ENCODE measurements at regions not wholly inside any gene's neighbourhood (a gene's known extent, or its start where the extent isn't known, plus 50 kb on each side); places are given as distances from the start of the nearest gene placed in this dataset.

DNA sequence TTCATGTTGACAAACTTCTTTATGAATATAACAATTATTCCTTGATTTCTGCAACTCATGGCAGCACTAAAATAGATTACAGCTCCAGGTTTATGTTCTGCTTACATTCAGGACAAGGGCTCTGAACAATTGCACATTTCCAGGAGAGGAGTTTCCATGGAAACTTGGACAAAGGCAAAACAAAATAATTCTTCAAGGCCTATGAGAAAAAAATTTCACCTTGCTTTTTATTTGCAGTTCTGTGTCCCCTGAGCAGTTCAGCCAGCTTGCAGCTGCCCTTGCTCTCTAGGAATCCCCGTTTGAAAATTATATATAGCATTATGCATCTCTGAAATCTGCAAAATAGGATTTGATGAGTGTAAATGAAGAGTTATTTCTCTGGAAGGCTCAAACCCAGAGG lies 71.7 kb downstream of the ARL4A start:
- Histone ChIP-seq H3F3A (ENCODE audit: insufficient read depth) (no peaks in the 10 kb centered on the region), H3K36me3 (ENCODE audit: low read length) (no peaks in the 10 kb centered on the region), H3K27me3 (ENCODE audit: low read length) (0 out of 2 replicates have a peak, but pooled peaks cover 3% of the 10 kb centered on the region), H3K9me2 (replicated peaks; ENCODE audit: insufficient read depth, low read length) (no peaks in the 10 kb centered on the region), H3K79me2 (ENCODE audit: insufficient read depth, low read length) (no peaks in the 10 kb centered on the region), H4K20me1 (ENCODE audit: low read depth, low read length) (no peaks in the 10 kb centered on the region), H3K4me3 (ENCODE audit: insufficient read depth, low read length, poor library complexity, severe bottlenecking) (no peak overlapping the region), H2AFZ (ENCODE audit: low read depth, low read length, severe bottlenecking) (no peak overlapping the region), H3K27ac (ENCODE audit: low read depth, low read length) (no peak overlapping the region), H3K4me2 (ENCODE audit: low read depth, low read length, poor library complexity, severe bottlenecking) (no peak overlapping the region), H3K9ac (ENCODE audit: low read length) (no peak overlapping the region), H3K9me3 (ENCODE audit: insufficient read depth, low read length) (no peaks in the 10 kb centered on the region)
- TF ChIP-seq EZH2phosphoT487 (conservative IDR thresholded peaks at IDR 0.05; ENCODE audit: low read length), result no peak
- no peak for TF ChIP-seq CTCF (IDR thresholded peaks at IDR 0.05; ENCODE audit: insufficient read depth, low read length, poor library complexity, severe bottlenecking)

- no peak overlapping the region for H2AFZ ChIP-seq (ENCODE audit: low read depth, low read length, severe bottlenecking)
Observed at GRCh38 chr7:12761111-12761510, 73.7 kb downstream of the ARL4A start.

DNA sequence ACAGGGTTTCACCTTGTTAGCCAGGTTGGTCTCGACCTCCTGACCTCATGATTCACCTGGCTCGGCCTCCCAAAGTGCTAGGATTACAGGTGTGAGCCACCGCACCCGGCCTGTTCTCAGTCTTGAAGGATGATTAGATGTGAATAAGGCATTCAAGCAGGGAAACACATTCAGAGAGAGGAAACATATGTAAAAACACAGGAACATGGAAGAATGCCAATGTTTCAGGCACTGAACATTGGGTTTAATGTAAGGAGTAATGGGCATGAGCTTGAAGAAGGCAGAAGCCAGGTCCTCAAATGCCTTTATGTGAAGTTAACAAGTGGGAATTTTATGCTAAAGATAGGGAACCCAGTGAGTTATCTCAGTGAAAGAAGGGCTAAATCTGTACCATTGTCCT lies 74.3 kb downstream of the ARL4A start:
- TF ChIP-seq CTCF (IDR thresholded peaks at IDR 0.05; ENCODE audit: insufficient read depth, low read length, poor library complexity, severe bottlenecking) (no peak), EZH2phosphoT487 (conservative IDR thresholded peaks at IDR 0.05; ENCODE audit: low read length) (no peak)
- Histone ChIP-seq H3K9me2 (replicated peaks; ENCODE audit: insufficient read depth, low read length) (no peaks in the 10 kb centered on the region), H3K27ac (ENCODE audit: low read depth, low read length) (no peak overlapping the region), H3K4me2 (ENCODE audit: low read depth, low read length, poor library complexity, severe bottlenecking) (no peak overlapping the region), H3K9ac (ENCODE audit: low read length) (no peak overlapping the region), H3K36me3 (ENCODE audit: low read length) (no peaks in the 10 kb centered on the region), H3K79me2 (ENCODE audit: insufficient read depth, low read length) (no peaks in the 10 kb centered on the region), H3K9me3 (ENCODE audit: insufficient read depth, low read length) (no peaks in the 10 kb centered on the region), H3F3A (ENCODE audit: insufficient read depth) (no peaks in the 10 kb centered on the region), H3K27me3 (ENCODE audit: low read length) (no peaks in the 10 kb centered on the region), H4K20me1 (ENCODE audit: low read depth, low read length) (no peaks in the 10 kb centered on the region), H2AFZ (ENCODE audit: low read depth, low read length, severe bottlenecking) (no peak overlapping the region), H3K4me3 (ENCODE audit: insufficient read depth, low read length, poor library complexity, severe bottlenecking) (no peak overlapping the region)

More at GRCh38 chr7:12761111-12761510, 73.7 kb downstream of the ARL4A start:
- no peak overlapping the region for H3K4me3 ChIP-seq (ENCODE audit: insufficient read depth, low read length, poor library complexity, severe bottlenecking)
- no peaks in the 10 kb centered on the region for H3F3A ChIP-seq (ENCODE audit: insufficient read depth)
- no peak overlapping the region for H3K4me2 ChIP-seq (ENCODE audit: low read depth, low read length, poor library complexity, severe bottlenecking)
- no peak overlapping the region for H3K9ac ChIP-seq (ENCODE audit: low read length)
- H4K20me1 ChIP-seq (ENCODE audit: low read depth, low read length), result no peaks in the 10 kb centered on the region
- H3K79me2 ChIP-seq (ENCODE audit: insufficient read depth, low read length), result no peaks in the 10 kb centered on the region
- H3K9me2 ChIP-seq (replicated peaks; ENCODE audit: insufficient read depth, low read length), result no peaks in the 10 kb centered on the region
- no peaks in the 10 kb centered on the region for H3K9me3 ChIP-seq (ENCODE audit: insufficient read depth, low read length)
- TF ChIP-seq EZH2phosphoT487 (conservative IDR thresholded peaks at IDR 0.05; ENCODE audit: low read length) (no peak), CTCF (IDR thresholded peaks at IDR 0.05; ENCODE audit: insufficient read depth, low read length, poor library complexity, severe bottlenecking) (no peak)
- H3K27ac ChIP-seq (ENCODE audit: low read depth, low read length), result no peak overlapping the region
- no peaks in the 10 kb centered on the region for H3K36me3 ChIP-seq (ENCODE audit: low read length)
- H3K27me3 ChIP-seq (ENCODE audit: low read length), result no peaks in the 10 kb centered on the region

Data from SU-DHL-6 (cell line).